HG03175 (cell line): ENCODE measurements at regions not wholly inside any gene's neighbourhood (a gene's known extent, or its start where the extent isn't known, plus 50 kb on each side); places are given as distances from the start of the nearest gene placed in this dataset.

Source experiments
- ATAC-seq: cut with Tn5 transposase; IDR thresholded peaks from one replicate; pipeline ENCODE4 v1.9.1; 2021; ENCODE audit warnings: mild to moderate bottlenecking, moderate library complexity; ENCODE audit not compliant: unreplicated experiment

DNA sequence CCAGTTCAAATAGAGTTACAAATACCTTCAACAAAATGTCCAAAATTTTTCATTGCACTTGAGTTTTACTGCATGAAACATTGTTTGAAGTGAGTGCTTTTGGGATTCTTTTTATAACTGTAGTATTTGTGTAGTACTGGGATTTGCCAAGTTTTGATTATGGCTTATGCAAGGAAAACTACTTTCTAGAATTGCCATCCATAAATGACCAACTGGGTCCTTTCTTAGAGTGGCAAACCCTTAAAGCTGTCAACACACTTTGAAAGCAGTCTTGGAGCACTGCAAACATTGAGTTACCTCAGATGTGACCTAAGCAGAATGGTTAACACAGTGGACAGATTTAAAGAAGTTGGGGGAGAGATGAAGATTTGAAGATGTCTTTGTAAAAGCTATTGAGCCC is 379.6 kb upstream of the ZNF608 start:
- no peak for ATAC-seq

DNA sequence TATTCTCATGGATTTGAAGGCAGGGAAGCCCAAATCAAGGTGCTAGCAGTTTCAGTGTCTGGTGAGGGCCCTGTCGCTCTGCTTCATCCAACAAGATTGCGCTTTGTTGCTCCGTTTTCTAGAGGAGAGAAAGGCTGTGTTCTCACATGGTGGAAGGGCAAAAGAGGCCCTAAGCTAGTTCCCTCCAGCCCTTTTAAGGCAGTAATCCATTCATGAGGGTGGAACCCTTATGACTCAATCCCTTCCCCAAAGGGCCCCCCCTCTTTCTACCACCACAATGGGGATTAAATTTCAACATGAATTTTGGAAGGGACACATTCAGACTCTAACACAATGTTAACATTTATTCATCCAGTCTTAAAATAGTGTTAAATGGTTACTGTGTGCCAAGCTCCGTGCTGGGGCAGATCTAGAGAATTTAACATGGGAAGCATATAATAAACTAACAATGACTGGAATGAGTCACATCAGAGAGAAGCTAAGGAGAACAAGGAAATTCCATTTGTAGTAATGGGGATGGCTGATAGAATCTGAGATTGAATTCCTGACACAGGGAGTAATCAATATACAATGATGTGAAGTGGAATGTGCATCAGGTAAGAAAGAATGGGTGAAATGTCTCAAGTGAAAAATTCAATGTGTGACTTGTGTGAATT is 382.8 kb upstream of the ZNF608 start:
- no peak for ATAC-seq

DNA sequence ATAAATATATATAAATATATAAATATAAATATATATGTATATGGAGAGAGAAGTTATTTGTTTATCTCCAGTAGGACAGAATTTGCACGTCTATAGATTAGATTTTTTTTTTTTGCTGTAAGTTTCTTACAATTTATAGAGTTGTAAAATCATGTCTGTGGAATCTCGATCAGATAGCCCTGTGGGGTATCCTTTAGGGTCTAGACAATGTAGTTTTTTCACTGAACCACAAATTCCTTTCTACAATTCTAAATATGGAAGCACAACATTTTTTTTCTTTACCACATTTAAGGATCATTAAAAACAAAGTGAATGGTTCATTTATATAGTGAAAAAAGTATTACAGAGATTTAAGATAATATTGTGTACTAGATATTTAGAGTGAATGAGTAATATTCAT is 384.2 kb upstream of the ZNF608 start:
- ATAC-seq, result no peak

DNA sequence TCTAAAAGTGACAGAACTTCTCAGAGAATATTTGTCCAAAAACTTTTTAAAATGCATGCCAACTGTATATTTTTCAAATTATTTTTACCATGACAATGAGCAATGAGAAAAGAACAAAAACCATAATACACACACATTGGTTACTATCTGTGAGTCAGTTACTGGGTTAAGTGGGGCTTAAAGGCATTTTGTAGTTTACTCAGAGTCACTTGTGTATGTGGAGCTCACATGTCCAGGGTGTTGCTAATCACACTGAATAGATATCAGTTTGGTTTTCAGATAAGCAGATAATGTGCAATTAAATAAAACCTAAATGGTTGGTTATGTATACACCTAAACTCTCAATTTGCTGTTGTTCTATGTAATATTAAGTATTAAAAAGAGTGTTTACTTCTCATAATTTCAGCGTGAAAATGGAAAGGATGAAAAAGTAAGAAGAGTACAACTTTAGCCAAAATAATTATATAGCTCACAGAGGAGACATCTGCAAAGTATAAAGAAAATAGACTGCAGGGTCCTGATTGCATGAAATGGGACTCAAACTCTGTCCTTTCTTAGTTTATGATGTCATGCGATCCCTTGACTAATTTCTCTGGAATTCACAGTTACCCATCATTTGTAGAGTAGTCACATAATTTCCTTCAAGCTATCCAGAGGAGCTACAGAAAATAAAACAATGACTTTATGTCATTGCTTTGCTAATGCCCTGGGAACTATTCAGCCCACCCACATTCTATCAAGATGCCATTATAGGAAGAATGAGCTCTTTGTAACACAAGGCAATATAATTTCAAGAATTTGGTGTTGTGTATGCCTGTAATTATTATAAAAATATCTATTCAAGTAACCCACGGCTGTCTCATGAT is 388.0 kb upstream of the ZNF608 start:
- ATAC-seq, result no peak

DNA sequence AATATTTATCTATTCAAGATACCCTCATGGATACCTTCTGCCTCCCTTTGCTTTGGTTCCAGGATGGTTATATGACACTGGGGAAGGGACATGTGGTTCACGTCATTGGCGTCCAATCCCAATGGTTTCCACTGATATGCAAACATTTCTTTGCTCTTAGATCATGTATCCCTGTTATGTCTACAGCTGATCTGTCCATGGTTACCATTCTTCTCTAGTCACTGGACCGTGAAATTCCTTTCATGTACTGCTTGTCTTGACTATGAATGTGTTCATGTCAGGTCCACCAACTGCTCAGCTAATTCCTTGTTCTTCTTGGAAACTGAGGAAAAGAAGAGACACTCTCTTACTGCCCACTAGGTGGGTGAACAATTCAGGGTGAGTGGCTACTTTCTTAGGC is 391.1 kb upstream of the ZNF608 start:
- ATAC-seq, result no peak

DNA sequence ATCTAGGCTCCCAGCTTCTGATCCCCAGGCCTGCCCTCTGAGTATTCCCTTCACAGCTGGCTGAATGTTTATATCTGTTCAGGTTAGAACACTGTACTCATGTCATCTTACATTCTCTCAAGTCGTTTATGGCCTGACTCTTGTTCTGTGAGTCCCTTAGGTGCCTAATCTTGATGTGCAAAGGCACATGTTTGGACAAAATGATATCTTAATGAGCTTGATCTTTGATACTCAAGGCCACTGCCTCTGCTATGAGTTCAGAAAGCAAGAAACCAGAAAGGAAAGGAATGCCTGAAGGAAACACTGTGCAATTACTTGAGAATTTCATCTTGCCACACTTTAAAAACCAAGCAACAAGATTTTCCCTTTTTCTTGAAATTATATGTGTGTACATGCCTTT is 391.8 kb upstream of the ZNF608 start:
- ATAC-seq, result no peak

DNA sequence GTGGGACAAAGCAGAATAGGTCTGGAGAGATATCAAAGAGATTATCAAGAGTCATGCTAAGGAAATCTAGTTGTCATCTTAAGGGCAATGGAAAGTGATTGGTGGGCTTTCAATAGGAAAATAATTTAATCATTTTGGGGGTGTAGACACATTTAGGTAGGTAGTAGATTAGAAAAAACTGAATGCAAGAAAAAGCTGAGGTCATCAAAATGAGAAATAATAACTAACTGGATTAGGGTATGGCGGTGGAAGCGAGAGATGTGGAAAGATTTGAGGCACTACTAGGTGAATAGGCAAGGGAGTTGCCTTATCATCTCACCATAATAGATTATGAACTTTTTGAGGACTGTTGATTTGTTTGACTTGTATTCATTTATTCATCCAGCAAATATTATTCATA is 393.2 kb upstream of the ZNF608 start:
- no peak for ATAC-seq

DNA sequence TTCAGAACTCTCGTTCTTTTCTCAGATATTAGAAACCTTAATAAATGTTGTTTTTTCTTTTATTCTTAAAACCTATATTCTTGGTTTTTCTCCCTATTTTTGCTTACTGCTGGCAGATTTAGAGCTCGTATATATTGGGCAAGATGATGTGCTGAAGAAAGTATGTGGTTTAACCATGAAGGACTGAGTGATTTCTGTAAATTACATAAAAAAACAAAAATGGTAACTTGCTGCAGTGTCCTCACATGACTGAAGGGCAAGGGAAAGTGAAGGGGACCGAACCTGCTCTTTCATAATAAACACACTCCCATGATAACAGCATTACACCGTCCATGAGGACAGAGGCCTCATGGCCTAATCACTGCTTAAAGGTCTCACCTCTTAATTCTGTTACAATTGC is 393.8 kb upstream of the ZNF608 start:
- ATAC-seq, result no peak

DNA sequence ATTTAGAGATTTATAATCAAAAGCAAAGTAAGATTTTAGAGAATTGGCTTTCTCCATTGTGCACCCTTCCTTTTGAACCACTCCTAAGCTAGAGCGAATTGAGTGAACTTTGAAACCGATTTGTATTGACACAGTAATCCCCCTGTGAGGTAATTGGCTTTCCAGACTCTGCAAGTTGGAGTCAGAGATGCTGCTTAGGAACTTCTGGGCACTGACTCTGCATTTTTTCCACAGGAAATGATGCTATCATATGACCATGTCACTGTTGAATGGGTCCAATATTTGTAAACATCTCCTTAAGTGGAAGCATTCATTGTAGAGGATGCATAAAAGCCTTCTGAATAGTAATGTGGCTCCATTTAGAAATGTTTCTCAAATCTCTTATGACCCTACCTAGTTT is 394.4 kb upstream of the ZNF608 start:
- ATAC-seq, result no peak

DNA sequence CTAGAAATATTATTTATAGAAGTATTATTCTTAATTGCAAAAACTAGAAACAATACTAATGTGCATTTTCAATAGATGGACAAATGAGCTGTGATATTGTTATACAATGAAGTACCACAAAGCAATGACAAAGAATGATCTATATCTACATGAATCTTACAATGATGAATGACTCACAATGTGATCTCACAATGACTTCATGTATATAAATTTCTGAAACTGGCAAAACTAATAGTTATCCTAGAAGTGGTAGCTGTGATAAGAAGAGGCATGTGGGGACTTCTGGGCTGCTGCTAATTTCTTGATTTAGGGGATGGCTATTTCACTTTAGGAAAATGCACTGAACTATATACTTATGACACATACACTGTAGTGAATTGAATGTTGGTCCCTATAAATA is 396.0 kb upstream of the ZNF608 start:
- no peak for ATAC-seq

DNA sequence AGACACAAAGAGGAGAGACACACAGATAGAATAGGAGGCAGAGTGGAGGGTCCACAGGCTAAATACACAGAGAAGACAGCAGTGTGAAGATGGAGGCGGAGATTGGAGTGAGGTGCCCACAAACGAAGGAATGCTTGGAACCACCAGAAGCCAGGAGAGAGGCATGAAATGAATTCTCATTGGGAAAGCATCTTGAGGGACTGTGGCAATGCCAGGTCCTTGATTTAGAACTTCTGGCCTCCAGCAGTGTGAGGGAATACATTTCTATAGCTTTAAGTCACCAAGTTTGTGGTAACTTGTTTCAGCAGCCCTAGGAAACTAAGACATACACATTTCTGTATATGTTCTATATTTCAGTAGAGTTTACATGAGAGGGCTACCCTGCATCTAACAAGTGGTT is 396.6 kb upstream of the ZNF608 start:
- no peak for ATAC-seq

DNA sequence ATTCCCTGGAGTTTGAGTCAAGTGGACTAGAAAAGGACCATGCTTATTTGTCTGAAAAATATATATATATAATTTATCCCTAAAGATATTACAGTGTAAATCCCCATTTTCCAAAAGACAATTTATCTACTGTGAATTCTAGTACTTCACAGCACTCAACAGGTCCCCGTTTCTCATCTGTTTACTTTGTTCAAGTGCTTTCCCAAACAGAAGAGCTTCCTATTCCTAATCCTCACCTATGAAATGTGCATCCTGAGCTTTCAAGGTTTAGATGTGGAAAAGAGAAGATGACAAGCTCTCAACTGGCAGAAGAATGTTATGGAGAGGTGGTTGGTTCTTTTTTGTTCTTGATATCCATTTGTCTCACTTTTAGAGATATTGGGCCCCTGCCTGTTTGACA is 401.6 kb upstream of the ZNF608 start:
- no peak for ATAC-seq

DNA sequence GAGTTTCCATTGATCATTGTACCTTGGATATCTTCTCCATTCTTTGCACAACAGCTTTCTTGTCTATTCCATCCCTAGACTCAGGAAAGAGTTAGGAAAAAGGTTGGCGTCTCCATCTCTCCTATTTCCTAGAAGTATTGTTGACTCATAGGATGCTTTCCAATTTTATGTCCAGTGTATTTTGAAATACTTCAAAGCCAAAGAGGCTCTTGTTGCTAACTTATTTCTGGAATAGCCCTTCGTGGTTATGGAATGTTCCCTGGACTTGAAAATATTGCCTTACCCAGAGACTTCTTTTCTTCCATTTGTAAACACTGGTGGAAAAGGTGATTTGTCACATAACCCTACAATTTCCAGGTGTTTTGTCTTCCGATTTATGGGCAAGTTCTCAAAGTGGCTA is 402.3 kb upstream of the ZNF608 start:
- no peak for ATAC-seq

DNA sequence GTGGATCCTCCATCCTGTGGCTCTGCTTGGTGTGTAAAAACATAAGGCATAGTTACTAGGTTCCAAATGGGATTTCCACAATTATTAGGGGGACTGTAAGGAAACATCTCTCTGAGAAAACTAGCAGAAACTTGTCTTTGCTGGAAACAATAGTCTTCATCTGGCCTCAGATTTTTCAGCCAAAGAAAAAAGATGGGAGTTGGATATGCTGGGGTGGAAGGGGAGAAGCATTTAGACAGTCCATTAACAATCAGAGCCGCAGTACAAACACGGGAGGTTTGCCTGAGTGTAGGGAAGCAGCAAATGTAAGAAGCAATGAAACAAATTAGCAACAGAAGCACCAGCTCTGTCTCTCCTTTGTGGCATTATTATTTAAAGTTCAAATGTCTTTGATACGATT is 402.7 kb upstream of the ZNF608 start:
- ATAC-seq, result no peak

DNA sequence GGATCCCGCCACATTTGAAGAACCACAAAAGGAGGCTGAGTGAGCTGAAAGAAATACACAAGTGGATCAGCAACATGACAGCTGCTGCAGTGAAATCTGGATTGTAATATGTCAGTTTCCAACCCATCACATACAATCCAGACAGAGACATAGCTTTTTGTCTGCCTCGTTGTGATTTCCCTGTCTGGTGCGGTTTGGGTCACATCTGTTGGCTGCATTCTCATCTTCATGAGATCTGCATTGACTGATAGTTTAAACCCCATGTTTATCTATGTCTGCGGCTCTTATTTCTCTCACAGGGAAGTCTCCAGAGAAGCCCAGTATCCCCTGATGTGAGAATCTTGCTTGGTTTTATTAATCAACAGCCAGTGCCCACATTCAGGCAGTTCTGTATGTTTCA is 403.1 kb upstream of the ZNF608 start:
- no peak for ATAC-seq

DNA sequence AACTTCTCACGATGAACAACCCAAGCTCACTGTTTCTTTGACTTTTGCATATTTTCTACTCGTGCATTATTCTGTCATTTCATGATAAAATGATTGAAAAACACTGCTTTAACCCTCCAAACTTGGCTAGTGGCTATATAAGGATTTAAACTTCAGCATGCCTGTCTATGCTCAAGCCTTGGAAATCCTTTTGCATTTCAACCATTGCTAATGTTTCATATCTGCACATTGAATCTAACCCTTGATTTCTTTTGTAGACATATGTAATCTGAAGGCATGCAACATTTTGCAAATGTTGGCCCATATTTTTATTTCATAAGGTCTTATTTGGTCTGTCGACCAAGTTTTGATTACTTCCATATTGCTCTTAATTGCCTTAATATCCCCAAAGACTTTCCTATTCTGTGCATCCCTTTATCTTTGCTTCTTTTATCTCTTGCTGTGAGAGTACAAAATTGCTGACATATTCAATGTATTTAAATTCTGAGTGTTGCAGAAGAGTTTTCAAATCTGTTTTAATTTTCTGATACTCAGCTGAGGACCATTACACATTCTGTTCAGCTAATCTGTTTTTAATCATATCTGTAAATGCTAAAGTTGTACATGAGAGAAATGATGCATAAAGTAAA is 403.7 kb upstream of the ZNF608 start:
- no peak for ATAC-seq

DNA sequence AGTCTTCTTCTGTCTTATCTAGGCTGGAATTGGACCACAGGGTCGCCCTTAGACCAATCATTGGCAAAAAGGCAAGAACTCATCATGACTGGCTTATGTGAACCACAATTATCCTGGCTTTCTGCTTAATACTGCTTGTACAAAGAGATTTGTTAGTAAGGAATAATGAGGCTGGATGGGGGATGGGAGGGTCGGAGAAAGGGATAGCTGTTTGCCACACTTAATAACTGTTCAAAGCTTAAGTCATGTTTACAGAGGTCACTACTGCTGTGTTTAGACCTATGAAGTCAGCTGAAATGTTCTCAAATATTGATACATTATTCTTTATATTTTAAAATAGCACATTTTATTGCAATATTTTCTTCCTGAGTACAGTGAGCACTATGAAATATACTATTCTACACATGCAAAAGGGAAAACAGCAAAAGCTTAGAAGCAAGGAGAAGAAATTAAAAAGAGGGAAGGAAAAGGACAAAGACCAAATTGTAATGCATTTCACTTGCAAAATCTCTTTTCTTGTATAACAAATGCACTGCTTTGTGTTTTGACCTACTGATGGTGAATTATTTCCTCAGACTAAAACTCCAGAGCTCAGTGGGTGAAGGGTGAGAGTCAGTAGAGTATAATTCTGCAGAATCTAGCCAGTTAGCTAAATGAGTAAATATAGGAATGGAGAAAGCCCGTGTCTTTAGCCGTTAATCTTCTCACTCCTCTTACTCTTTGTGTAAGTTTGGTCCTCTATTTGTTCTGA is 404.9 kb upstream of the ZNF608 start:
- no peak for ATAC-seq

DNA sequence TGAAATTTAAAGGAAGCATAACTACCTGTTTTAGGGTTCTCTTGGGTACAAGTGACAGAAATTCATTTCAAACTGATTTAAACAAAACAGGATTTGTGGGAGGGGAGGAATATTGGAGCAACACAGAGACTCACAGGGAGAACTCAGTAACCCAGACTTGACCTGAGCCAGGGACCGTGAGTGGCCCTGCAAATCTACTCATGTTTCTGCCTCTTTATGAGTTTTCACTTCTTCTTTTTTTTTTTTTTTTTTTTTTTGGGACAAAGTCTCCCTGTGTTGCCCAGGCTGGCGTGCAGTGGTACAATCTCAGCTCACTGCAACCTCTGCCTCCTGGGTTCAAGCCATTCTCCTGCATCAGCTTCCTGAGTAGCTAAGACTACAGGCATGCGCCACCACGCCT is 405.6 kb upstream of the ZNF608 start:
- peak; percentile 83 for ATAC-seq

DNA sequence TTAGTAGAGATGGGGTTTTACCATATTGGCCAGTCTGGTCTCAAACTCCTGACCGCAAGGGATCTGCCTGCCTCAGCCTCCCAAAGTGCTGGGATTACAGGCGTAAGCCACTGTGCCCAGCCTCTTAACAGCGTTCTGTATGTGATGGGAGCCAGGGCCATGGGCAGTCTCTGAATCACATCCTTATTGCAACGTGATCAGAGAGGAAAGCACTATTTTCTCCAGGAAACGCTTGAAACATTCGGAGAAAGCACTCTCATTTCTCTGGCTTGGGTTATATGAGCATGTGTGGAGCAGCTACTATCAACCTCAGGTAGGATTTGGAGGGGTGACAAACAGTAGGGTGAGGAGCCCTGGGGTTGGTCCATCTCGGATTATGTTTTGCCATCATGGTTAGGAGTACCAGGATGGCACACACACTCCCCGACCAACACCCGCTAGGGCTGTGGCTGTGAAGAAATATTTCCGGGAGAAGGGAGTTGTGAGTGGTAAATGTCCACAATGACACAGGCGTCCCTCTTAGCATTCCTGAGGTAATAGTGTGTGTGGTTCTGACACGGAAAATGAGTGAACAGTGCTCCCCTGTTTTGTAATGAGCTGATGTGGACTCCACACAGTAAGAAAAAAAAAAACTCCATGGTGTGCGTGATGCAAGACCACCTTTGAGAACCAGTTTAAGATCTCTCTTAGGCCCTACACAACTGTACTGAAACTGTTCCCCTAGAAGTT is 406.2 kb upstream of the ZNF608 start:
- no peak for ATAC-seq

DNA sequence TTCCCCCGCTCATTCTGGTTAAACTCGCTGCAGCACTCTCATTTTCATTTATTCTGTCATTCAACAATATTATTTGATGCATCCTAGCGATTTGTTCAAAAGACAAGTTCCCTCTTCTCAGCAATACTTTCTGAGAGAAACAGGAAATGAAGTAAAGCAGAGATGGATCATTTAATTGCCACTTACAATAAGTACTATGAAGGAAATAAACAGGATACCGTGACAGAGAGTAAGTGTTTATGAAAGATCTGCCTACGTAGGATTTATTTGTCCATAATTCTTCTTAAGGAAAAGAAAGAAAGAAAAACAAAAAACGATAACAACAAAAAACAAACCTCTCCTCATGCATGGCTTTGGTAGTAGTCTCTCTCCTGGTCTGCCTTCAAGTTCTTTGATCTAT is 406.8 kb upstream of the ZNF608 start:
- ATAC-seq, result no peak
